Tibial artery (tissue), 4 donors: ENCODE measurements at regions not wholly inside any gene's neighbourhood (a gene's known extent, or its start where the extent isn't known, plus 50 kb on each side); places are given as distances from the start of the nearest gene placed in this dataset.

Experiments
- DNase-seq, 2 donors: peaks; one replicate each; pipeline ENCODE4 v3.0.0-alpha.2; 2019
- H3K27ac ChIP-seq, 2 donors: fragments of 200-600 bp; sonication (generic) in 1 of 2; 1 replicate in 1 of 2; 2 replicates in 1 of 2; pipeline ENCODE4 v1.5.1; 2018 to 2019; ENCODE audit warnings: mild to moderate bottlenecking in 1 of 2
- H3K27me3 ChIP-seq, 2 donors: fragments of 200-600 bp; sonication (generic) in 1 of 2; one replicate each; pipeline versions ENCODE4 v1.5.1 to v1.6.0; 2016 to 2019
- H3K36me3 ChIP-seq, 3 donors: fragments of 200-600 bp; sonication (generic) in 2 of 3; one replicate each; pipeline ENCODE4 v1.5.1; 2016 to 2019; ENCODE audit warnings: mild to moderate bottlenecking in 2 of 3
- H3K4me1 ChIP-seq, 4 donors: fragments of 200-600 bp; sonication (generic) in 2 of 4; 1 replicate in 3 of 4; 2 replicates in 1 of 4; pipeline ENCODE4 v1.5.1; 2016 to 2019
- H3K4me3 ChIP-seq, 2 donors: fragments of 200-600 bp; sonication (generic) in 1 of 2; 1 replicate in 1 of 2; 2 replicates in 1 of 2; pipeline ENCODE4 v1.5.1; 2018 to 2019; ENCODE audit warnings: mild to moderate bottlenecking in 2 of 2
- H3K9me3 ChIP-seq, 3 donors: fragments of 200-600 bp; sonication (generic) in 1 of 3; one replicate each; pipeline ENCODE4 v1.5.1; 2016 to 2019
- intact Hi-C: fragments of 100-400 bp; cut with DNase I; formaldehyde crosslinking; loops from one replicate; pipeline ENCODE4 v1.15.0; 2023; ENCODE audit warnings: low total_unique reads
- TF ChIP-seq, protein P1 (sequence below), 2 experiments: fragments of 200-600 bp in 1 of 2; fragments of 450-650 bp in 1 of 2; IDR thresholded peaks; one replicate each; pipeline ENCODE4 v1.5.1; 2017 to 2019; ENCODE audit warnings: antibody characterized with exemption in 2 of 2, mild to moderate bottlenecking in 1 of 2, moderate library complexity in 1 of 2

DNA sequence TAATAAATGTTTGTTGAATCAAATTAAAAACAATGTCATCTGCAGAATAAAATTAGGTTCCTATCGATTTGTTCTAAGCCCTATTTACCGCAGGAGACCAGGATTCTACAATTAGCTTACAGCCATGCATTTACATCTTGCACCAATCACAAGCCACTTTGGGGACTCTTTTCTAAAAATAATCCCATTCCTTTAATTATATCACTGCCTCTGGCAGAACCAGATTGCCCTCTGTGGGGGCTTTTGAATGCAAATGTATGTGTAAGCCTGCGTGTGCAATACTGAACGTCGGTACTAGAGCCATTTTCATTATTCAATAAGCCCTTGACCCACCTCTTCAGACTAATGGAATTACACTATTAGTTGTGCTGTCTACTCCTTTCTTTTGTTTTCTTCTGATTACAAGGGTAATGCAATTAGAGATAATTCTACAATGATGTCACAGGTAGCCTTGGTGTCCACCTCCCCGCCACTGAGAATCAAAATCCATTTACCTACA, 391.3 kb upstream of the XYLT1 start:
- Histone ChIP-seq H3K4me1 (no peaks in the 10 kb centered on the region), H3K4me3 (no peak overlapping the region), H3K27ac (no peak overlapping the region), H3K9me3 (no peaks in the 10 kb centered on the region), H3K36me3 (no peaks in the 10 kb centered on the region), H3K27me3 (no peaks in the 10 kb centered on the region)
- TF ChIP-seq, protein P1, sequence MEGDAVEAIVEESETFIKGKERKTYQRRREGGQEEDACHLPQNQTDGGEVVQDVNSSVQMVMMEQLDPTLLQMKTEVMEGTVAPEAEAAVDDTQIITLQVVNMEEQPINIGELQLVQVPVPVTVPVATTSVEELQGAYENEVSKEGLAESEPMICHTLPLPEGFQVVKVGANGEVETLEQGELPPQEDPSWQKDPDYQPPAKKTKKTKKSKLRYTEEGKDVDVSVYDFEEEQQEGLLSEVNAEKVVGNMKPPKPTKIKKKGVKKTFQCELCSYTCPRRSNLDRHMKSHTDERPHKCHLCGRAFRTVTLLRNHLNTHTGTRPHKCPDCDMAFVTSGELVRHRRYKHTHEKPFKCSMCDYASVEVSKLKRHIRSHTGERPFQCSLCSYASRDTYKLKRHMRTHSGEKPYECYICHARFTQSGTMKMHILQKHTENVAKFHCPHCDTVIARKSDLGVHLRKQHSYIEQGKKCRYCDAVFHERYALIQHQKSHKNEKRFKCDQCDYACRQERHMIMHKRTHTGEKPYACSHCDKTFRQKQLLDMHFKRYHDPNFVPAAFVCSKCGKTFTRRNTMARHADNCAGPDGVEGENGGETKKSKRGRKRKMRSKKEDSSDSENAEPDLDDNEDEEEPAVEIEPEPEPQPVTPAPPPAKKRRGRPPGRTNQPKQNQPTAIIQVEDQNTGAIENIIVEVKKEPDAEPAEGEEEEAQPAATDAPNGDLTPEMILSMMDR (IDR thresholded peaks at IDR 0.05): no peak
- intact Hi-C loops: no loop called here
- no peak for DNase-seq

DNA sequence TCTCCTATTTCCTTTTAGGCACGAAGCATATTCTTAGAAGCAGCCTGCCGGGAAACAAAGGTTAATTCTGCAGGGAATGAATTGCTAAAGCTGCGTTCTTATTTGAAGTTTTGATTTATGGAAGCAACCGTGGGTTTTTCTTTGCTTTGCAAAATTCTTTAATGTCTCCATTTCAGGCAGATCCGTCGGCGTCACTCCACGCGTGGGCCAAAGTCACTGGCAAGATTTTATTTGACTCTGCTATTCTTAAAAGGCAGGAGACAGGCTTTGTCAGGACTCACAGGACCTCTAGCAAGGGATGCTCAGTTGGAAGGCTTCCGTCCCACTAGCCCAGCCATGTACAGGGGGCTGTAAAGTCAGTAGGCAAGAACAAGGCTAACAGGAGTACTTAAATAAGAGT, 387.3 kb upstream of the XYLT1 start:
- intact Hi-C loops: no loop called here
- H3K4me1 ChIP-seq: no peaks in the 10 kb centered on the region
- H3K4me3 ChIP-seq: no peak overlapping the region
- TF ChIP-seq, protein P1 (IDR thresholded peaks at IDR 0.05): no peak
- no peak overlapping the region for H3K27ac ChIP-seq
- H3K27me3 ChIP-seq: no peaks in the 10 kb centered on the region
- H3K9me3 ChIP-seq: no peaks in the 10 kb centered on the region
- DNase-seq: no peak
- H3K36me3 ChIP-seq: no peaks in the 10 kb centered on the region

DNA sequence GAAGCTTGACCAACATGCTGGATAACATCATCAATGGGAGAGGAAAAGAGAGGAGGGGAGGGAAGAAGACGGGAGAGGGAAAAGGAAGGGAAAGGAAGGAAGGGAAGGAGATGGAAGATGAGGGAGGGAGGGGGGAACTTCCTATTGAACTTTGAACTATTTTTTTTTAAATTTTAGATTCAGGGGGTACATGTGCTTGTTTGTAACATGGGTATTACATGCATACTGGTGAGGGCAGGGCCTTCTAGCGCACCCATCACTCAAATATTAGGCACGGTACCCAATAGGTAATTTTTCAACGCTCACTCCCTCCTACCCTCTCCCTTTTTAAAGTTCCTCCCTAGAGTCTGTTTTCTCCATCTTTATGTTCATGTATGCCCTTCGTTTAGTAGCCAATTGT, 383.2 kb upstream of the XYLT1 start:
- intact Hi-C loops: no loop called here
- no peaks in the 10 kb centered on the region for H3K4me1 ChIP-seq
- TF ChIP-seq, protein P1 (IDR thresholded peaks at IDR 0.05): no peak
- H3K9me3 ChIP-seq: no peaks in the 10 kb centered on the region
- no peaks in the 10 kb centered on the region for H3K27me3 ChIP-seq
- no peak overlapping the region for H3K4me3 ChIP-seq
- no peak for DNase-seq
- no peak overlapping the region for H3K27ac ChIP-seq
- no peaks in the 10 kb centered on the region for H3K36me3 ChIP-seq

DNA sequence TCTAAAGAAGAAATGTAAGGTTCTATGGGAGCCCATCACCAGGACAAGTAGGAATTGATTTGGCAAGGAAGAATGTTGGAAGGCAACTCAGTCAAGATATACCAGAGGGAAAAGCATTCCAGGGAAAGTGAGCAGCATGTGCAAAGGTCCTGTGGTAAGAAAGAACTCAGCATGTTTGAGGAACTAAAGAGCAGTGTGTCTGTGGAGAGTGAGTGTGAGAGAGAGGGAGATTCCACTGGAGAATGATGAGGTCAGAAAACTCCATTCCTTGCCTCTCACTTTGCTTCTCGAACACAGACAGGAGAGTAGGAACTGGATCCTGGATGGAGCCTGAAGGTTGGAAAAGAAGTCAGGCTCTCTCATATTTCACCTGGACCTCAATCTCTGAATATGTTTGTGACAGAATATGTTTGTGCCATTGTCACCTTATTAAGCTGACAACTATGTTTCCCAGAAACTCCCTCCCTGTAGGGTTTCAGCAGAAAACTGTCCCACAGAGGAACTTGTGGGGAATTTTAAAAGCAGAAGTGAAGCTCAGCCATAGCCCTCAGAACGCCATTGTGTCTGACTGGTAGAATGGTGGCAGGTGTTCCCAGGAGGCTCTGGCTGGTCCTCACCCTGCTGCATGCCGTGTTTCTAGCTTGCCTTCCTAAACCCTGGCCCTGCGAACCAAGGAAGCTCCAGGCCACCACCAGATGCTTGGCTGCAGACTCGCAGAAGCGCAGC, 382.4 kb upstream of the XYLT1 start:
- H3K27ac ChIP-seq: no peak overlapping the region
- H3K27me3 ChIP-seq: no peaks in the 10 kb centered on the region
- no peaks in the 10 kb centered on the region for H3K4me1 ChIP-seq
- no peaks in the 10 kb centered on the region for H3K36me3 ChIP-seq
- TF ChIP-seq, protein P1 (IDR thresholded peaks at IDR 0.05): no peak
- DNase-seq: no peak
- H3K4me3 ChIP-seq: no peak overlapping the region
- no peaks in the 10 kb centered on the region for H3K9me3 ChIP-seq
- intact Hi-C loops: no loop called here

DNA sequence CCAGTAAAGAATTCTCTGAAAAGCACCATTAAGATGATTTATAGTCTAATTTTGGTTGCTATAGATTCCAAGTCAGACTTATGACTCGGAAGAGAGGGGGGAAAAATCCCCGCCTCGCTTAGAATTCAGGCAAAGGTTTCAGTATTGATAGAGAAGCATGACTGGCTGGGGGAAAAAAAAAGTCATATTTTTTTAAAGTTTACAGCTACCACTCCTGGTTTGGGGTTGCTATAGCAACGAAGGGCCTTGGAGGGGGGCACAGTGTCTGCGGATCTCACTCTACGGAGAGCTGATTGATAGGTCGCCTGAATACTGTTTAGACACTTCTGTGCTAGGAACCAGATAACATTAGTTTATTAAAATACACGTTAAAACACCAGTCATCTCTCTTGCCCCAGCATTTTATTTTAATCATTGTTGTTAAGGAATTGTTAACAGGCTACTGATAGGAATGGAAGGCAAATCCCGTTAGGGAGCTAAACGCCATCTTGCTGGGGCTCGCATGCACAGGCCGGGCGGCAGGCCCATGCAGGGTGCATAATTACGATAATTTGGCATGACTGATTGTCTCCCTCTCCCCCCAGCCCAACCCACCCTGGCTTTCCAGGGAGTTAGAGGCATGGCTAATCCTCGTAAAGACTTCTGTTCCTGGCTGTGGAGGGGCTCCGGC, 380.0 kb upstream of the XYLT1 start:
- Histone ChIP-seq H3K4me3 (no peak overlapping the region), H3K27me3 (no peaks in the 10 kb centered on the region), H3K36me3 (no peaks in the 10 kb centered on the region), H3K27ac (no peak overlapping the region), H3K4me1 (no peaks in the 10 kb centered on the region), H3K9me3 (no peaks in the 10 kb centered on the region)
- intact Hi-C loops: no loop called here
- TF ChIP-seq, protein P1 (IDR thresholded peaks at IDR 0.05): no peak
- DNase-seq: no peak
